Transverse colon (tissue), 4 donors: ENCODE measurements at regions not wholly inside any gene's neighbourhood (a gene's known extent, or its start where the extent isn't known, plus 50 kb on each side); places are given as distances from the start of the nearest gene placed in this dataset.

ENCODE experiments used
- DNase-seq: peaks from one replicate; pipeline ENCODE4 v3.0.0-alpha.2; 2019
- H3K27ac ChIP-seq, 4 donors: fragments of 200-600 bp; sonication (generic); 2 replicates each; pipeline ENCODE4 v1.5.1; 2016 to 2018; ENCODE audit warnings: inconsistent platforms in 4 of 4
- H3K27me3 ChIP-seq: fragments of 200-600 bp; sonication (generic); 2 replicates; pipeline ENCODE4 v1.5.1; 2017; ENCODE audit warnings: inconsistent platforms
- H3K36me3 ChIP-seq, 4 donors: fragments of 200-600 bp; sonication (generic); 2 replicates each; pipeline ENCODE4 v1.5.1; 2017 to 2019; ENCODE audit warnings: inconsistent platforms in 4 of 4
- H3K4me1 ChIP-seq, 4 donors: fragments of 200-600 bp; sonication (generic); 2 replicates each; pipeline ENCODE4 v1.5.1; 2017 to 2020; ENCODE audit warnings: inconsistent platforms in 4 of 4
- H3K4me3 ChIP-seq, 4 donors: fragments of 200-600 bp; sonication (generic); 1 replicate in 1 of 4; 2 replicates in 3 of 4; pipeline versions ENCODE4 v1.5.1 to v1.6.1; 2017 to 2019; ENCODE audit warnings: inconsistent platforms in 4 of 4
- H3K9me3 ChIP-seq, 2 donors: fragments of 200-600 bp; sonication (generic); 2 replicates each; pipeline ENCODE4 v1.5.1; 2017 to 2019; ENCODE audit warnings: inconsistent platforms in 2 of 2
- CTCF ChIP-seq, 5 experiments: fragments of 200-600 bp in 3 of 5; fragments of 450-650 bp in 2 of 5; sonication (generic) in 3 of 5; IDR thresholded peaks; 1 replicate in 2 of 5; 2 replicates in 3 of 5; pipeline ENCODE4 v1.5.1; 2016 to 2017; ENCODE audit warnings: antibody characterized with exemption in 5 of 5, inconsistent platforms in 3 of 5, mild to moderate bottlenecking in 2 of 5, moderate library complexity in 1 of 5
- EP300 ChIP-seq: sonication (generic); formaldehyde crosslinking; IDR thresholded peaks from one replicate; pipeline ENCODE4 v1.6.1; 2017; ENCODE audit warnings: antibody characterized with exemption, low read depth
- POLR2A ChIP-seq: fragments of 450-650 bp; IDR thresholded peaks from one replicate; pipeline ENCODE4 v1.6.1; 2016; ENCODE audit warnings: antibody characterized with exemption, mild to moderate bottlenecking, moderate library complexity
- POLR2AphosphoS5 ChIP-seq, 3 donors: sonication (generic); formaldehyde crosslinking; IDR thresholded peaks; one replicate each; pipeline ENCODE4 v1.6.1; 2016; ENCODE audit warnings: antibody characterized with exemption in 3 of 3
- WGBS, 2 donors: methylation state at CpG; one replicate each; pipeline ENCODE4 v1.1.5; 2018; ENCODE audit warnings: low coverage in 1 of 2; 5-methylcytosine and 5-hydroxymethylcytosine counted together
- in situ Hi-C, 4 donors: fragments of 200-750 bp; cut with MboI; loops; one replicate each; pipeline versions ENCODE4 v1.15.0 to v1.15.1; 2017; ENCODE audit warnings: low sequenced_read_pairs in 3 of 4, low pct_ligation_motif_present in 1 of 4, low pct_unique_long_range_greater_than_20kb in 1 of 4
- intact Hi-C: fragments of 100-400 bp; cut with DNase I; formaldehyde crosslinking; loops from one replicate; pipeline ENCODE4 v1.15.1; 2023; ENCODE audit warnings: low total_unique reads

- intact Hi-C loops: no loop called here
- Histone ChIP-seq H3K27me3 (no peaks in the 10 kb centered on the region), H3K36me3 (no peaks in the 10 kb centered on the region), H3K4me3 (no peak overlapping the region), H3K27ac (no peak overlapping the region), H3K4me1 (no peaks in the 10 kb centered on the region), H3K9me3 (no peaks in the 10 kb centered on the region)
- TF ChIP-seq POLR2AphosphoS5 (IDR thresholded peaks at IDR 0.05) (no peak), CTCF (IDR thresholded peaks at IDR 0.05) (no peak), EP300 (no peak), POLR2A (no peak)
- 62% methylated on average over 5 of the region's 5 CpGs; no CpG with 5 or more reads in 1 of the 2 donors for WGBS, 2 donors
- no peak for DNase-seq
- in situ Hi-C loops: no loop called here
Measured at GRCh38 chr2:129469389-129469788, 510.1 kb upstream of the RAB6C start.

- H3K27me3 ChIP-seq: no peaks in the 10 kb centered on the region
- TF ChIP-seq CTCF (IDR thresholded peaks at IDR 0.05) (no peak), POLR2AphosphoS5 (IDR thresholded peaks at IDR 0.05) (no peak), POLR2A (no peak), EP300 (no peak)
- 67 to 77% methylated on average over 1 to 5 of the region's 5 CpGs for WGBS, 2 donors
- H3K4me3 ChIP-seq: no peak overlapping the region
- H3K9me3 ChIP-seq: no peaks in the 10 kb centered on the region
- DNase-seq: no peak
- in situ Hi-C loops (no loop called here), intact Hi-C loops (no loop called here)
- H3K36me3 ChIP-seq: no peaks in the 10 kb centered on the region
- no peaks in the 10 kb centered on the region for H3K4me1 ChIP-seq
- H3K27ac ChIP-seq: no peak overlapping the region
Measured at GRCh38 chr2:129469871-129470270, 509.6 kb upstream of the RAB6C start.

- intact Hi-C loops: no loop called here
- Histone ChIP-seq H3K27me3 (no peaks in the 10 kb centered on the region), H3K9me3 (no peaks in the 10 kb centered on the region), H3K4me3 (no peak overlapping the region), H3K4me1 (no peaks in the 10 kb centered on the region), H3K27ac (no peak overlapping the region), H3K36me3 (no peaks in the 10 kb centered on the region)
- 71 to 100% methylated on average over 1 to 3 of the region's 3 CpGs for WGBS, 2 donors
- DNase-seq: no peak
- in situ Hi-C loops: no loop called here
- TF ChIP-seq EP300 (no peak), CTCF (IDR thresholded peaks at IDR 0.05) (no peak), POLR2AphosphoS5 (IDR thresholded peaks at IDR 0.05) (no peak), POLR2A (no peak)
Measured at GRCh38 chr2:129478902-129479517, 500.5 kb upstream of the RAB6C start.

GRCh38 chr2:129479892-129480291, 499.6 kb upstream of the RAB6C start:
- Histone ChIP-seq H3K36me3 (no peaks in the 10 kb centered on the region), H3K27me3 (no peaks in the 10 kb centered on the region), H3K4me1 (no peaks in the 10 kb centered on the region), H3K9me3 (no peaks in the 10 kb centered on the region), H3K27ac (no peak overlapping the region), H3K4me3 (no peak overlapping the region)
- DNase-seq: no peak
- no peak for TF ChIP-seq POLR2AphosphoS5 (IDR thresholded peaks at IDR 0.05)
- TF ChIP-seq EP300: no peak
- WGBS, 2 donors: 71 to 82% methylated on average over 4 to 7 of the region's 7 CpGs
- intact Hi-C loops (no loop called here), in situ Hi-C loops (no loop called here)

- Histone ChIP-seq H3K27ac (no peak overlapping the region), H3K4me1 (no peaks in the 10 kb centered on the region), H3K9me3 (no peaks in the 10 kb centered on the region), H3K4me3 (no peak overlapping the region), H3K27me3 (no peaks in the 10 kb centered on the region), H3K36me3 (no peaks in the 10 kb centered on the region)
- DNase-seq: no peak
- intact Hi-C loops (no loop called here), in situ Hi-C loops (no loop called here)
- TF ChIP-seq POLR2A (no peak), CTCF (IDR thresholded peaks at IDR 0.05) (no peak), POLR2AphosphoS5 (IDR thresholded peaks at IDR 0.05) (no peak), EP300 (no peak)
- WGBS, 2 donors: 75 to 83% methylated on average over 2 to 3 of the region's 3 CpGs
Measured at GRCh38 chr2:129480790-129481189, 498.7 kb upstream of the RAB6C start.
